MM.1S (cell line): ENCODE measurements at regions not wholly inside any gene's neighbourhood (a gene's known extent, or its start where the extent isn't known, plus 50 kb on each side); places are given as distances from the start of the nearest gene placed in this dataset.

ENCODE experiments used
- EZH2 ChIP-seq: fragments of 300-600 bp; sonication (generic); optimal IDR thresholded peaks from 2 replicates; pipeline ENCODE3; 2017; ENCODE audit warnings: low read depth, mild to moderate bottlenecking, antibody characterized with exemption, low read length, mixed read lengths
- EZH2phosphoT487 ChIP-seq: fragments of 300-600 bp; sonication (generic); IDR thresholded peaks from 2 replicates; pipeline ENCODE4 v1.6.1; 2018; ENCODE audit warnings: antibody characterized with exemption, low read length
- TF ChIP-seq, protein P1 (sequence below): fragments of 300-600 bp; sonication (generic); IDR thresholded peaks from 2 replicates; pipeline ENCODE4 v1.5.1; 2016; ENCODE audit warnings: antibody characterized with exemption, low read length, mixed read lengths

DNA sequence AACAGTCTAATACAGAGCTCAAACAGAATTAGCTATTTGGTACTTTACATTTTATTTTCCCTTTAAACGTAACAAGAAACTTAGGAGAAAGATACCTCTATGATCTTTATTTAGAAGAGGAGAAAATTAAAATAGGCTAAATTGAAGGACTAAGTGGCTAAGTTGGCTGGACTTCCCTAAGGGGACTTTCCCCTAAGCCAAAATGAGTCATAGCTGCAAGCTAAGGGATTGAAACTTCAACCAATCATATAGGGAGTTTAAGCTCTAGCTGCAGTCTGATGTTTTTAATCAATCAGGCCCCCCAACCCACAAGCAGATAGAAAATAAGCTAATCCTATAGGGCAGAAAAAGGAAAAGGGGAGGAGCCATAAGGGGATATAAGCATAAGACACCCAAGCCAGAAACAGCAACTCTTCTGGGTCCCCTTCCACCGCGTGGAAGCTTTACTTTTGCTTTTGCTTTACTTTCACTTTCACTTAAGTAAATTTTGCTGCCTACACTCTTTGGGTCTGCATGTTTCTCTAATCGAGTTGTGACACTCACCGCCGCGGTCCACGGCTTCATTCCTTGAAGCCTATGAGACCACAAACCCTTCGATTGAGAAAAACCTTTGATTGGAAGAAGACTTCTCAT lies 1108.5 kb upstream of the EPHA6 start:
- TF ChIP-seq, protein P1, sequence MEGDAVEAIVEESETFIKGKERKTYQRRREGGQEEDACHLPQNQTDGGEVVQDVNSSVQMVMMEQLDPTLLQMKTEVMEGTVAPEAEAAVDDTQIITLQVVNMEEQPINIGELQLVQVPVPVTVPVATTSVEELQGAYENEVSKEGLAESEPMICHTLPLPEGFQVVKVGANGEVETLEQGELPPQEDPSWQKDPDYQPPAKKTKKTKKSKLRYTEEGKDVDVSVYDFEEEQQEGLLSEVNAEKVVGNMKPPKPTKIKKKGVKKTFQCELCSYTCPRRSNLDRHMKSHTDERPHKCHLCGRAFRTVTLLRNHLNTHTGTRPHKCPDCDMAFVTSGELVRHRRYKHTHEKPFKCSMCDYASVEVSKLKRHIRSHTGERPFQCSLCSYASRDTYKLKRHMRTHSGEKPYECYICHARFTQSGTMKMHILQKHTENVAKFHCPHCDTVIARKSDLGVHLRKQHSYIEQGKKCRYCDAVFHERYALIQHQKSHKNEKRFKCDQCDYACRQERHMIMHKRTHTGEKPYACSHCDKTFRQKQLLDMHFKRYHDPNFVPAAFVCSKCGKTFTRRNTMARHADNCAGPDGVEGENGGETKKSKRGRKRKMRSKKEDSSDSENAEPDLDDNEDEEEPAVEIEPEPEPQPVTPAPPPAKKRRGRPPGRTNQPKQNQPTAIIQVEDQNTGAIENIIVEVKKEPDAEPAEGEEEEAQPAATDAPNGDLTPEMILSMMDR, result no peak
- no peak for TF ChIP-seq EZH2phosphoT487
- TF ChIP-seq EZH2, result no peak
